DMS 273 (cell line): ENCODE measurements at regions not wholly inside any gene's neighbourhood (a gene's known extent, or its start where the extent isn't known, plus 50 kb on each side); places are given as distances from the start of the nearest gene placed in this dataset.
A peak's percentile ranks its signal among the peaks of the same experiment; 100 is the strongest.

Experiments used
- DNase-seq: peaks from one replicate; lab custom pipeline; 2025; ENCODE audit not compliant: unreplicated experiment; lab: John Stamatoyannopoulos, UW

DNA sequence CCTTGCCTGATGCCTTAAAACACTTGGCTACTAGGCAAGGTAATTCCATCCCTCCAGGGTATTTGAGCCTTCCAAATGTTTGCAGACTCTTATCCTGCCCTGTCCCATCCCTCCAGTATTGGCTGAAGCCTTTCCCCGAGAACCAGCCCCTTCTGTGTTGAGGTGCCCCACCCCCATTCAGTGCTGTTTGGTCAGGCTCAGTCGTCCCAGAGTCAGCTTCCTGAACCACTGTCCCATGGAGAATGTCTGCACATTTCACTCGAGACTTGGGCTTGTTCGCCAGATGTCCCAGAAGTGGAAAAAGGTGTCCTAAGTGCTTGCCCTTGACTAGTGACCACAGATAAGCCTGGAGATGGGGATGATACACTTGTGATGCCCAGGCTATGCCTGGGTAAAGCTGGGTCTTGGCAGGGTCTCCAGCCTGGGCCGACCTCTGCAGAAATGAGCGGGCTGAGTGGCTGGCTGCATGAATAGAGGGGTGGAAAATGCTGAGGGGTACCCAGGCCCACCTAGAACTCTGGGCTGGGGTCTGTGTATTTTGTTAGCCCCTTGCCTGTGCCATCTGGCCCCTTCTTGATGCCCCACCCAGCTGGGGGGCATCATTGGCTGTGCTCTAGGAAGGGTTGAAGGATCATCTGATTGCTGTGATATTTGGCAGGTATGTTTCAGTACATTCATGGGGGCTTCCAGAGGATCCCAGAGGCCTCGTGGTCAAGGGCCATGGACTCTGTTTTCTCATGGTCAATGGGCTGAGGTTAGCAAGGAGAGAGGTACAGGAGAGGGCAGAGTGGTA, 178.4 kb downstream of the MACROH2A1 start:
- DNase-seq: no peak

DNA sequence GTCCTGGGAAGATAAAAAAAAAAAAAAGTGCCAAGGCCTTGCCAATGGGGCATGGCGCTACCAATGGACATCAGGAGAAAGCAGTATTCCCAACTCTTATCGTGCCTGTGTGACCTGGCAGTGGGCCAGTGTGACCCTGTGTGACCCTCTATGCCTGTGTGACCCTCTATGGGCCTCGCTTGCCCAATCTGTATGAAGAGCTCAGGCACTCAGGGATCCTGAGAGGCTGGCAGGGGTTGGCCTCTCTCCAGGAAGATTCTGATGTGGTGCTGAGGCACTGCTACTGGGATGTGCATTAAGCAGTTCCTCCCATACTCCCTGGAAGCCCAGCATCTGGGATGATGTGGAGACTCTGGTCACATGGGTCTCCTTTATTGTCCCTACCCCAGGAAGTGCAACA, 179.2 kb downstream of the MACROH2A1 start:
- DNase-seq: peak; percentile 23

DNA sequence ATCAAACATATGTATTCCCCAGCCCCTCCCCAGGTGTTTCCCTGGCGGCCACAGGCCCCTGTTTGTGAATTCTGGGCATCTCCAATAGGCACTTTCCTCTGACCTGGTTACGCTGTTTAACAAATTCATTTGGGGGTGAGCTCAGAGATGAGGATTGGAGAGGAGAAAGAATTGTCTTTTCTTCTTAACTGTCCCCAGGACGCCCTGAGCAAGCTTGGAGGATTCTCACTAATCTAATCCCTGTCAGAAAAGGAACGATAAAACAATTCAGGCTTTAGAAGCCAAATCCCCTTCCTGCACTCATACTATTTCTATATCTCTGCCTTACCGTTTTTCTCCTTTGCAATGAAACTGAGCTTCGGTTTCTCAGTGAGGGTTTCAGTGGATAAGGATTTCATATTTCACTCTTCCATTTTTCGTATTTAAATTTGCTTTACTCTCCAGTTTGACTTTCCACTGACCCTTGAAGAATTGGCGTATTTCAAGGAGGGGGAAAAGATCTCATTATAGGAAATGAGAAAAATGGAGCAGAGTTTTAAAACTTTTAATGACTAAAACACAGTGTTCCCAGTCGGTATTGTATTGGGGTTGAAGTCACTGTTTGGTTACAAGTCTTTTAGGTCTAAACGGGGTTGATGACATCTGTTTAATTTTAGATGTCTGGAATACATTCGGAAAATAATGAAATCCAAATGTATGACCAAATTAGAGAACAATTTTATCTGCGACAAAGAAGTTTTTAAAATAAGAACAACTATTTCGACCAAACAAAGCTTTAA, 180.1 kb downstream of the MACROH2A1 start:
- DNase-seq: no peak

DNA sequence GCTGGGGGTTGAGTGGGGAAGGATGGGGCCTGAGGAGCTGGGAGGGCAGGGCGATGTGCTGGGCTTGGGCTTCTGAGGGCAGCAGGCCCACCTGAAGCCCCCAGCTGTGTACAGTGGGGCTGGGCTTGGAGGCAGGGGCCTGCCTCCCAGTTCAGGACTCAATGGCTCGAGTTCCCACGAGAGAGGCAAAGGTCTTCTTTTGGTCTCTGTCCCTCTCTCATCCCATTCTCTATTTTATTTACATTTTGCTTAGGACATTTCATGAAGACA, 180.6 kb downstream of the MACROH2A1 start:
- no peak for DNase-seq

DNA sequence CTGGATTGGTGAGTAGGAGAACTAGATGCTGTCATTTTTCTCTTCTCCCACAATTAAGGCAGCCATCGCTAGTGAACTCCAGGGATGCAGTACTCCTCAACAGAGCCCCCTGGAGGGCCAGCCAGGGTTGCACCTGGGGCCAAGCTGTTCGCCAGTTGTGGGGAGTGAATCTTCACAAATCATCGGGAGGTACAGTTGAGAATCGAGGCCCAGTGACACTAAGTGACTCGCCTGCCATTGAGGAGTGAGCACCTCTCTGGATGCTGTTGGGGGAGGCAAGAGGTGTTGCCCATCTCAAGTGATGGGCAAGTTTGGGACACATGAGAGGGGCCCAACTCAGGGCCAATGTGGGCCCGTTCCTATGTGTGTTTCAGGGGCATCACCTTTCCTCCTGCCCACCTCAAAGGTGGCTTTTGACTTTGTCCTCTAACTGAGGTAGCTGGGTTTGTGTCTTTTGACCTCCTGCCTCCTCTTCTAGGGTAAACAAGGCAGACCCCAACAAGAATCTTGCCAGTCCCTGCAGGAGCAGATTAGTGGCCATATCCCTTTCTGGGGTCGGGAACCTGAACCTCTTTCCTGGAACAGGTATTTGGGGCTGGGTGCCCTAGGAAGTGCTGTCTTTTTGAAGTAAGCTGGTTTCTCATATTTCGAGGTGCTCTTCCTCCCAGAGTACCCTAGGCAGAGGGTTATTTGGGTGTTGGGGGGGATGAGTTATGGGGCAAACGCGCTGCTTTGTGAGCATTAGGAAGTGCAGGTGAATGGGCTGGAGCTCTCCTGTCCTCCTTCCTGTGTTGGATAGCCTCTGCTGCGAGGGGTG, 181.2 kb downstream of the MACROH2A1 start:
- DNase-seq: peak; percentile 35

DNA sequence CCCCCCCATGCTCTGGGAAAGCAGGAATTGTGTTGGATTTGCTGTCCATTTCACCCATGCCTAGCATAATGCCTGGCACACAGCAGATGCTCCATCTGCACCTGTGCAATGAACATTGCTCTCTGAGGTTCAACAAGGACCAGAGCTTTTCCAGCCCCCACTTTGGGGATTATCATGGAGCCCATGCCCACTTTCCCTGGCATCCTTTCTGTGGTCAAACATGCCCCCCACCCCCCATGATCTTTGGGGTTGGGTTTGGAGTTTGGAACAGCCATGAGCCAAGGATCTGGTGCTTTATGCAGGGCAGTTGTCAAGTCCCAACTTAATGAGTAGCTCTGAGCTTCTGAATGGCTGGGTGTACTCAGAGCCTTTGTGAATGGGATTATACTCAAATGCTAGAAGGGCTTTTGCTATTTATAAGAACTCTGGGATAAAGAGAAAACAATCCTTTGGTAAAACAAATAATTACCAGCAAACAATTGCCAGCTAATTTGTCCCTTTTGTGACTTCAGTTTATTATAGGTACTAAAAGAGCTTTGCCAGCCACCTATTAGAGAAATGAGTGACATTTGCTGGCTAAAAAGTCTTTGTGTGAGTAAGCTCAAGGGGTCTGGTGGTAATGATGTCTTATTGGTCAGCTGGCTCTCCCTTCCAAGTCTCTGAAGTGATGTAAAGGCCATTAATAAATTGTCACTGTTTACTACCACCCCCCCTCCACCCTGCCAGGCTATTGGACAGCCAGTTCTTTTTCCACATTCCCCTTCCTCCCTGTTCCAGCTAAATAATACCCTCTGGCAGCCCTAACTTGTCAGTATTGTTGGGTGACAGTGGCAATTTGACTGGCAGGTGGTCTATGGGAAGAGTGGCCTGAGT, 182.3 kb downstream of the MACROH2A1 start:
- no peak for DNase-seq

DNA sequence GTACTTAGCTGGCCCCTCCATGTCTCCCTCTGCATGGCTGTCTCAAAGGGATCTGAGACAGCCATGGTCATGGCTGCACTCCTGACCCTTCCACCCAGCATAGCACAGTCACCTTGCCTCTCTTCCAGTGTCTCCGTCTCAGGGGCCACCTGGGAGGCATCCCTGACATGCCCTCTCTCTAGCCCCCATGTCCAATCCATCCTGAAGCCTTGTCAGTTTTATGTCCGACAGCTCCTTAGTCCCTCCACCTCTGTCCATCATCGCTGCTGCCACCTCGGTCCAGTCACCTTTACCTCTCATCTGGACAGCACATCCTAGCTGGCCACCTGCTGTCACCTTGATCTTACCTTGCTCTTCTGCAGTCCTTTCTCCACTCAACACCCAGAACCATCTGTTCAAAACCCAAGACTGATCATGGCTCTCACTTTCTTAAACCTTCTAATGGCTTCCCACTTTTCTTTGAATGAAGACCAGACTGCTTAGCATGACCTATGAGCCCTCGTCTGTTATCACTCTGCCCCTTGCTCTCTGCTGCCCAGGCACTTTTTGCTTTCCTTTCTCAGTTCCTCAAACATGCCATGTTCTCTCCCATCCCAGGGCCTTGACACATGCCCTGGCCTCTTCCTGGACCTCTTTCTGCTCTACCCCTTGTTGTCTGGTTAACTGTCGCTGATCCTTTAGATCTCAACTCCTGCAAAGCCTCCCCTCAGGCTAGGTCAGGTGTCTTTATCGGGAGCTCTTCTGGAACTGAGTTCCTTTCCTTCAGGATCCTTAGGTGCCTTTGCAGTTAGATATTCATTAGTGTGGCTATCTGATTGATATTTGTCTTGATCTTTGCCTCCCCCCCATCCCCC, 181.8 kb upstream of the PITX1 start:
- DNase-seq: no peak

DNA sequence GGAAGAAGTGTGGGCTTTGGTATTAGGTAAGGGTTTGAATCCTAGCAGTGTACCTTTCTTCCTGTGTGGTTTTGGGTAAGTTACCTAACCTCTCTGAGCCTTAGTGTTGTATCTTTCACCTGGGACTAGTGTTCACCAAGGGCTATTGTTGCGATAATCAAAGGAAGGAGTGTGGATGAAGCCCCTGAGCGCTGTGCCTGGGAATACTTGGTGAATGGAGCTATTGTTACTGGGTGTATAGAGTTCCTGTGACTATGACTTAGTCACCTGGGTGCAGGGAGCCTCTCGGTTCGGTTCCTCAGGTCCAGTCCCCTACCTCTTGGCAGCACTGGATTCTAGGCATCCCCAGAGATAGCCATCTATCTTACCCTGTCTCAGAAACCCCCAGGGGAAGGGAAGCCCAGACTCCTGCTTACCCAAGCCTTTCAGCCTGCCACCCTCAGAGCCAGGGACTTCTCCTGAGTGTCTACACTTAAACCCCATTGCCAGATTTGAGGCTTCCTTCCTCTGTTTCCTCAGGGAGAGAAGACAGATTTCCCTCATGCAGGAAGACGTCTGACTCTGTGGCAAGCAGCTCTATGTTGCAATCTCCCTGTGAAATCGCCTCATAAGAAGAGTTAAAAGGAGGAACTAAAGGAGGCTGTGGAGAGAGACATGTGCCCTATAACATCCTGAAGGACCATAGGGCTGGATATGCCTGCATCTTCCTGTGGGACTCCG, 181.0 kb upstream of the PITX1 start:
- no peak for DNase-seq

DNA sequence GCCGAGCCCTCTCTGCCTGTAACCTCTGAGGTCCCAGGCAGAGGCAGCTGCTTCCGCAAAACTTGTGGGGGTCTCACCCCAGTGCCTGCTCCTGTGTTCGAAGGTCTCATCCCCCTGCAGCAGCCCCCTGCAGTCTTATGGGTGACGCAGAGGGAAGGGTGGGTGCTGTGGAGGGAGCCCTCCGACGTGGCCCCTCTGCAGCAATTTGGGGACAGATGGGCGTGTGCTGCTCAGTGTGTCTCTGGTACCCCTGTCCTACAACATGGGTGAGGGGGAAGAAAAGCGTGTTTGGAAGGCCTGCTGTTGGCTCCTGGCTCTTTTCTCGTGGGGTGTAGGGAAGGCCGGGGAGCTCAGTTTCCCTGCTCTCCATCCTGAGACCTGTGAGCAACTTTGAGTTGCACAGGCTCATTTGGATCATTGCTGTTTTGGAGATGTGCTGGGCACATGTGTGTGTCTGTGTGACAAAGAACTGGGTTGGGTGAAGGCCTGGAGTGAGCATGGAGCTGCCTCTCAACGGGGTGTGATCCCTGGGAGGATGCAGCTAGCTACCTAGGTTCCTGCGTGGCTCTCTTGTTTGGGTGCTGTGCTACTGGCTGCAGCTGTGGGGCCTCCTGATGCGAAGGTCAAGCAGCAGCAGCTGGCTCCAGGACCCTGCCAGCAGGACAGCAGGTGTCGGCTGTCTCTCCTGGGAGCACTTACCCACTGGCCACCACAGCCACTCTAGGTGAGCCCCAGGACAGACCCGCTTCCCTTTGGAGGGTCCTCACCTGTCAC, 179.6 kb upstream of the PITX1 start:
- no peak for DNase-seq

DNA sequence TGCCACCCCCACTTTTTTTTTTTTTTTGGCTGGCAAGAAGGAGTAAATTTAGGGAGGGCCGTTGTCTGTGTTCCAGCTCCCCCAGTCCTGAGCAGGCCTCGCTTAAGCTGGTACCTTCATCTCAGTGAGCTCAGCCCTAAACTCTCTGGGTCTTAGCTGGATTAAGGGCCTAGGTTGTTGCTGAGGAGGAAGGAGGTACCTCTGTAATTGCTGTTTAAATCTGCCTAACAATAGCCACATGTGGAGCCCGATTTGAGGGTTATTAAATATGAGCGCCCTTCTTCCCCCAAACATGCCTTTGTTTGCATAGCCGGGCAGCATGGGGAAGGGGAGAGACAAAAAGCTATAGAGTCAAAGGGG, 179.0 kb upstream of the PITX1 start:
- no peak for DNase-seq

DNA sequence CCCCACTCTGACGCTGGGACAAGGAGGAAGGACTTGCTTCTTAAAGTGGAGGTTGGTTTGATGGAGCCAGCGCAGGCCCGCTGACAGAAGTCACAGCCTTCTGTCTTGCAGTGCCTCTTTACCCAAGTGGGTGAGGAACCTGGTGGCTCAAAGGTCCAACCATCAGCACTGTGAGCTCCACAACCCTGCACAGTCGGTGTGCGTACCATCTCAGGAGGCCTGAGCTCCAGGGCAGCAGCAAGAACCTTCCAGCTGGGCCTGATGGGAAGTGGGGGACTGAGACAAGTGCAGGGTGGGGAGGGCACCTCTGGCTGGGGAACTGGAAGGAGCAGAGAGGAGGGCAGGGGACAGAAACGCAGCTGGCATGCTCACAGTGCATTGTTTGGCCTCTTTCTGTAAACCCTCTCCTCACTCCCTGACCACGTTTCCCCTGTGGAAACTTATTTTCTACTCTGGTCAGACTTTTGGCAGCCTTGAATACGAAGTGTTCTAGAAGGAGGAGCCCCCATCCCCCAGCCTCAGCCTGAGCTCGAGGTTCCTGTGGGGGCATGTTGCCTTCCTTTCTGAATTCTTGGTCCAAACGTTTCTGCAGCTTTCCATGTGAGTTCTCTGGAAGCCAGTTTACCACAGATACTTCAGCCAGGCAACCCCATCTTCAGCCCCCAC, 178.5 kb upstream of the PITX1 start:
- no peak for DNase-seq

DNA sequence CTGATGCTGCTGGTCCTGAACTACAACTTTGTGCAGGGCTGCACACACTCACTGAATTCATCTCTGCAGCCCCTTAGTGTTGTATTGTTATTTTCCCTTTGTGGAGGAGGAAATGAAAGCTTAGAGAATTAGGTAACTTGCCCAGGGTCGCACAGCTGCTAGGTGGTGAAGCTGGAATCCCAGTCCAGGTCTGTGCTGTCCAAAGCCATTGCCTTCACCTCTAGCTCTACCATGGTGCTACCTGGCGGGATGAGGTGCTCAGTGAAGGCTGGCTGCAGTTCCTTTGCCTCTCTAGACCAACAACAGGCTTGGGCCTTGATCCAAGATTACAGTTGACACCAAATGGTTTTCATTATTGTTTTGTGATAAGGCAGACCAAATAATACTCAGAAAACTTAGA, 177.8 kb upstream of the PITX1 start:
- DNase-seq: no peak

DNA sequence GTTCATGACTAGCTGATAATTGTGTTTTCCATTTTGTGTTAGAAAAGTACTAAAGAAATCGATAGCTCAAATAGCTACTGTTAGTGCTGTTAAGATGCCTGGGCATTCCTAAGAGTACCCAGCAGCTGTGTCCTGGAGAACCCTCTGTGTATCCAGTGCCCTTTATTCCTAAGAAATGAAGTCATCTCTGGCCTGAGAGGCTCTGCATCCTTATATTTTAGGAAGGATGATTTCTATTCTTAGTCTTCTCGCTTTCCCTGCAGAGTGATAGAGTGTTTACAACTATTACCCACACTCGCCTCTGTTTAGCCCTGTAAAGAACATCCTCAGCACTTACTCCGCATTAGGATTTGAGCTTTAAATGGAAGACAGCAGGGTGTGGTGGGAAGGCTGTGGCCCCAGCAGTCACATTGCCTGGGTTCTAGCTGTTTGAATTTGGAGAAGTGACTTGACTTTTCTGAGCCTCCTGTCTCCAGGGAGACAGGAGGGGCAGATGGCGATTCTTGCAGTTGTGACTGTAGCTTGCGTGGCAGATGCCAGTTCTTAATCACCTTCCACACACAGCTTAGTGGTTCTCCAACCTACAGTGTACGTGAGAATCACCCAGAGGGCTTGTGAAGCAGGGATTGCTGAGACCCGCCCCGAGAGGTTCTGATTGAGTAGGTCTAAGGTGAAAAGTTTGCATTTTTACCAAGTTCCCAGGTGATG, 177.2 kb upstream of the PITX1 start:
- peak; percentile 85 for DNase-seq

DNA sequence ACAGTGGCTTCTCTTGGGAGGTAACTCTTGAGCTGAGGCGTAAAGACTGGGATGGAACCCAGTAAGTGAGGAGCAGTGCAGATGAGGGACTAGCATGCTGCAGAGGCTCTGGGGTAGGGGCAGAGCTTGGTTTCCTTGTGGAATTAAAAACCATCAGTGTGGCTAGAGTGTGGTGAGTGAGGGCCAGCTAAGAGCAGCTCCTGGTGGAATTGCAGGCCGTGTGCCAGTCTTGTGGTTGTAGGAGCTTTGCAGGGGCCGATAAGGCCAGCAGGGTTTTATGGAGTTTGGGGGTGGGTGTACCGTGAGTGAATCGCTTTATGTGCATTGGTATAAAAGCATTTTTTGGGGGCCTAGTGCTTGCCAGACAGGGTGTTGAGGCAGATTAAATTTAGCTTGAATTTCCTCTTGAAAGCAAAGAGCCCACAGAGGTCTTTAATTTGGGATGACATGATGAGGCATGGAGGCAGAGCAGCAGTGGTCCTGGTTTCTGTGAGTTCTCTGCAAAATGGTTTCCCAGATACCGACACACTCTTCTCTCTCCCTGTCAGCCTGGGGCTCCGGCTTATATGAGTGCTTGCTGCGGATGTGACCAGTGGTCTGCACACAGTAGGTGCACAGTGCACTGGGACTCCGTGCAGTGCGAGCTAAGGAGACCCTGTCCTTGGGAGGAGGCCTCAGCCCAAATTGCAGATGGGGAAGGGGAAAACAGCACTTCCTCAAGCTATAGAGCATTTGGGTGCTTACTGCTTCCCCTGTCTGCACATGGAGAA, 176.4 kb upstream of the PITX1 start:
- no peak for DNase-seq

DNA sequence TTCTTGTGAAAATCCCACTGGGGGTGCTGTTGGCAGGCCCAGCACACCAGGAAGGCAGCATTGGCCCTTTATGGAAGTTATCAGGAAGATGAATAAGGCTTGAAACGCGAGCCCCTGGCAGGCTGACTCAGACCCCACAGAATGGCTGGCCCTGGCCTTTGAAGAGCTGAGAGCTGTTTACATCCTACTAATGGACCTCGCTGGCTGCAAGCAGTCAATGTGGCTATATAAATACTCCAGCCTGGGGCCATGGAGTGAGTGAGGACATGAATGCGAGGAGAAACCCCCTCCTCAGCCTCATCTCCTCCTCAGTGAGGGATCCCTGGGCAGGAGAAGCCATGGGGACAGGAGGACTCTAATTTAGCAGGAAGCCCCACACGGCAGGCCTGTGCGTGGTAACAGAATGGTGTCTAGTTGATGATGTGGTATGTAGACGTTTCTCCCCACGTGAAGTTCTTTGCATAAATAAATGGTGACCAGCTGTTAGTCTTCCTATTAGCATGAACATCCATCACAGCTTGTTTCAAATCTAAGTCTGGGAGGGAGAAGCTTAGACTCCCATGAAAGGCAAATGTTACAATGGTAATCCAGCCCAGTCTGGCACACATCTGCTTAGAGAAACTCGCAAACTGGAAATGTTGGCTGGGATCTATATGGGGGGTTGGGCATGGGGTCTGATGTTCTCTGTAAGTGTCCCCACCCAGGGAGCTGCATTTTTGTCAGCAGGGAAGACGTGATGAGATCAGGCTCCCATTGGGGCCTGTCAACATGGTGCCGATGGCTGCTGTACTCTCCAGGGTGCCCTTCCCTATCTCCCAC, 175.1 kb upstream of the PITX1 start:
- DNase-seq: peak; percentile 95

DNA sequence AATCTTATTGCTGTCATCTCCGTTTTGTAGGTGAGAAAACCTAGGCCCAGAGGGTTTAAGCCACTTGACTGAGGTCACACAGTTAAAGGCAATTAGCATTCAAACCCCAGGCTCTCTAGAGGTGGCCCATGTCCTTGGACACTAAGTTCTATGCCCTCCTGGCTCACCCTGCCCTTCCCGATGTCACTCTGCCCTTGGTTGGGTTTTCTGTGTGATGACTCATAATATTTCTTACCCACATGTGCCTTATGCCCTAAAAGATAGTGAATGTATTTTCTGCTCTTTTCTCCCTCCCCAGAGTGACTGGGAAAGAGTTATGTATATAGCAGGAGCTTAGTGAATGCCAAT, 174.5 kb upstream of the PITX1 start:
- no peak for DNase-seq
